OCI-LY7 (cell line): ENCODE measurements at regions not wholly inside any gene's neighbourhood (a gene's known extent, or its start where the extent isn't known, plus 50 kb on each side); places are given as distances from the start of the nearest gene placed in this dataset.

Experiments
- BruUV-seq: library from RNA; stranded (reverse); fragments of 400-500 nt; replicated peaks from 2 replicates; lab custom pipeline; 2021; lab: Mats Ljungman, UMichigan
- CTCF ChIA-PET: fragments of 300-600 bp; sonication (Branson Sonifier 250); formaldehyde crosslinking; loops from one replicate; lab custom pipeline; 2022; ENCODE audit warnings: antibody characterized with exemption; ENCODE audit not compliant: unreplicated experiment; lab: Charles Lee
- POLR2A ChIA-PET: fragments of 300-600 bp; sonication (Branson Sonifier 250); formaldehyde crosslinking; loops from one replicate; lab custom pipeline; 2022; ENCODE audit warnings: antibody characterized with exemption; lab: Charles Lee
- DNase-seq: peaks from one replicate; pipeline ENCODE4 v3.0.0-alpha.2; 2015; ENCODE audit warnings: low spot score
- H2AFZ ChIP-seq: fragments of 200-600 bp; sonication (generic), shearing (Covaris generic); 2 replicates; pipeline ENCODE4 v1.6.1; 2014; ENCODE audit warnings: mild to moderate bottlenecking, antibody characterized with exemption, low read length, moderate library complexity
- H3K27ac ChIP-seq: fragments of 200-600 bp; sonication (generic); 2 replicates; pipeline ENCODE4 v1.5.1; 2014; ENCODE audit warnings: mixed run types, low read depth, mild to moderate bottlenecking, moderate library complexity, low read length, inconsistent platforms; ENCODE audit not compliant: poor library complexity, severe bottlenecking
- H3K36me3 ChIP-seq: fragments of 200-600 bp; sonication (generic); 2 replicates; pipeline ENCODE4 v1.6.1; 2014; ENCODE audit warnings: mild to moderate bottlenecking, antibody characterized with exemption, low read length, moderate library complexity, mixed read lengths; ENCODE audit not compliant: insufficient read depth
- H3K4me1 ChIP-seq: fragments of 200-600 bp; sonication (generic); 2 replicates; pipeline ENCODE4 v1.5.1; 2014; ENCODE audit warnings: mild to moderate bottlenecking, low read length; ENCODE audit not compliant: insufficient read depth, poor library complexity, severe bottlenecking
- H3K4me2 ChIP-seq: fragments of 200-600 bp; sonication (generic); 2 replicates; pipeline ENCODE4 v1.6.1; 2014; ENCODE audit warnings: mild to moderate bottlenecking, low read length
- H3K4me3 ChIP-seq: fragments of 200-600 bp; sonication (generic); 2 replicates; pipeline ENCODE4 v1.5.1; 2014; ENCODE audit warnings: mild to moderate bottlenecking, low read depth, low read length; ENCODE audit not compliant: poor library complexity, severe bottlenecking
- H3K79me2 ChIP-seq: fragments of 200-600 bp; sonication (generic); 2 replicates; pipeline ENCODE4 v1.6.1; 2016; ENCODE audit warnings: low read depth, mild to moderate bottlenecking, low read length, moderate library complexity, mixed read lengths; ENCODE audit not compliant: insufficient read depth
- H3K9me2 ChIP-seq: fragments of 200-600 bp; sonication (generic); 2 replicates; pipeline ENCODE4 v1.6.1; 2016; ENCODE audit warnings: mild to moderate bottlenecking, low read length, mixed read lengths; ENCODE audit not compliant: insufficient read depth
- H3K9me3 ChIP-seq: fragments of 200-600 bp; sonication (generic); 2 replicates; pipeline ENCODE4 v1.6.1; 2014; ENCODE audit warnings: mild to moderate bottlenecking, mixed run types, low read length, mixed read lengths
- H4K20me1 ChIP-seq: fragments of 200-600 bp; sonication (generic); 2 replicates; pipeline ENCODE4 v1.6.1; 2014; ENCODE audit warnings: mild to moderate bottlenecking, antibody characterized with exemption, low read length, moderate library complexity, mixed read lengths; ENCODE audit not compliant: insufficient read depth
- EZH2phosphoT487 ChIP-seq: fragments of 200-600 bp; sonication (generic); IDR thresholded peaks from 2 replicates; pipeline ENCODE4 v1.6.1; 2018; ENCODE audit warnings: low read depth, borderline replicate concordance, mild to moderate bottlenecking, mixed run types, antibody characterized with exemption, low read length, moderate library complexity, mixed read lengths
- intact Hi-C: fragments of 100-400 bp; cut with micrococcal nuclease; formaldehyde crosslinking; loops from one replicate; pipeline ENCODE4 v1.10.0; 2022; ENCODE audit not compliant: unreplicated experiment
- TF ChIP-seq, protein P1 (sequence below): fragments of 200-600 bp; sonication (generic); conservative IDR thresholded peaks from 2 replicates; pipeline ENCODE4 v1.5.1; 2014; ENCODE audit warnings: mild to moderate bottlenecking, antibody characterized with exemption, low read length, moderate library complexity, mixed read lengths

DNA sequence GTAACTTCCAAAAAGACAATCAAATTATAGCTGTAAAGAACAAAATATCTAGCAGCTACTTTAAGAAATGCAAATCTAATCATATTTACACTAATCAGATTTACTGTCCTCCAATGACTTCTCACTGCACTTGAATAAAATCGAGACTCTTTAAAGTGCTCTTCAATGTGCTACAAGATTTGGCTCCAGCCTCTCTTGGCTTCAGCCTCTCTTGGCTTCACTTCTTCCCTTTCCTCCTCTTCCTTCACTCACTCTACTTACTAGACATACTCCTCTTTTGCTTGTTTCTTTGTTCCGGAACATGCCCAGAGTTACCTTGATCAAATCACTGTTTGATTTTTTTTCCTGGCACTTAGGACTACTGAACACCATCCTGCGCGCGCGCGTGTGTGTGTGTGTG, 495.4 kb downstream of the LMO7 start:
- no TSS peak for BruUV-seq
- Histone ChIP-seq H3K4me3 (no peak overlapping the region), H3K79me2 (no peaks in the 10 kb centered on the region), H3K36me3 (no peaks in the 10 kb centered on the region), H2AFZ (no peak overlapping the region), H3K4me1 (no peaks in the 10 kb centered on the region), H3K4me2 (no peak overlapping the region), H3K9me2 (no peaks in the 10 kb centered on the region), H4K20me1 (no peaks in the 10 kb centered on the region), H3K27ac (no peak overlapping the region), H3K9me3 (no peaks in the 10 kb centered on the region)
- DNase-seq, result no peak
- no peak for TF ChIP-seq EZH2phosphoT487
- TF ChIP-seq, protein P1, sequence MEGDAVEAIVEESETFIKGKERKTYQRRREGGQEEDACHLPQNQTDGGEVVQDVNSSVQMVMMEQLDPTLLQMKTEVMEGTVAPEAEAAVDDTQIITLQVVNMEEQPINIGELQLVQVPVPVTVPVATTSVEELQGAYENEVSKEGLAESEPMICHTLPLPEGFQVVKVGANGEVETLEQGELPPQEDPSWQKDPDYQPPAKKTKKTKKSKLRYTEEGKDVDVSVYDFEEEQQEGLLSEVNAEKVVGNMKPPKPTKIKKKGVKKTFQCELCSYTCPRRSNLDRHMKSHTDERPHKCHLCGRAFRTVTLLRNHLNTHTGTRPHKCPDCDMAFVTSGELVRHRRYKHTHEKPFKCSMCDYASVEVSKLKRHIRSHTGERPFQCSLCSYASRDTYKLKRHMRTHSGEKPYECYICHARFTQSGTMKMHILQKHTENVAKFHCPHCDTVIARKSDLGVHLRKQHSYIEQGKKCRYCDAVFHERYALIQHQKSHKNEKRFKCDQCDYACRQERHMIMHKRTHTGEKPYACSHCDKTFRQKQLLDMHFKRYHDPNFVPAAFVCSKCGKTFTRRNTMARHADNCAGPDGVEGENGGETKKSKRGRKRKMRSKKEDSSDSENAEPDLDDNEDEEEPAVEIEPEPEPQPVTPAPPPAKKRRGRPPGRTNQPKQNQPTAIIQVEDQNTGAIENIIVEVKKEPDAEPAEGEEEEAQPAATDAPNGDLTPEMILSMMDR, result no peak
- CTCF ChIA-PET, result no interaction called here
- intact Hi-C loops, result no loop called here
- POLR2A ChIA-PET, result no interaction called here

DNA sequence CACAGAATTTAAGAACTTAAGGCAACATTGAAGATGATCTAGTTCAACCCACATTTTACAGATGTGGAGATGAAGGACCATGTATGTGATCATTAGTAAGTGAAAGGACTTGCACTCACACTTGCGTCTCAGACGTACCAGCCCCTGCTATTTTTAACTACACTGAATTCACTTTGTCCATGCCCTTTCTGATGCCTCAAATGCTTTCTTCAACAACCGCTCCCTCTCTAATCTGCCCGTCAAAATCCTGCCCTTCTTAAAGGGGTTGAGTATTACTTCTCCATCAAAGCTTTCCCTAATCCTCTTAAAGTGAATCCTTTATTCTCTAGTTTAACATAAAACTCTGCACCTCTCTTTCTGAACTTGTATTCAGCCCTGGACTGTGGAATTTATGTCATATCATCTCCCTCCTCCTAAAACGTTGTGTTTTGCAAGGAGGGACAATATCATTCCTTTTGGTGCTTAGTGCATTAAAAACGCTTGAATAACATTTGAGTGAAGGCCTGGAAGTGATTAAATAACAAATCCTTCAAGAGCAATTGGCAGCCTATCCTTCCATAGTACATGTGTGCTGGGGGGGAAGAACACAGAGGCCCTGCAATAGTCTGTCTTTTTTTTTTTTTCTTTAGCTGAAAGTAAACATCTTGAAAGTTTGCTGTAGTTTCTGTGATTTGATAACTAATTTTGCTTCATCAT, 493.3 kb downstream of the LMO7 start:
- no peaks in the 10 kb centered on the region for H3K79me2 ChIP-seq
- no peak overlapping the region for H2AFZ ChIP-seq
- no peak overlapping the region for H3K4me3 ChIP-seq
- intact Hi-C loops, result no loop called here
- BruUV-seq, result no TSS peak
- no peak overlapping the region for H3K27ac ChIP-seq
- no peak overlapping the region for H3K4me2 ChIP-seq
- DNase-seq, result no peak
- ChIA-PET POLR2A (interaction anchor here (0.7 kb wide), 3 partner anchors 175 to 550 kb away, joined by 4 to 5 read pairs (median 4); no protein-coding TSS in a partner anchor), CTCF (no interaction called here)
- H3K4me1 ChIP-seq, result no peaks in the 10 kb centered on the region
- no peaks in the 10 kb centered on the region for H3K9me3 ChIP-seq
- no peaks in the 10 kb centered on the region for H4K20me1 ChIP-seq
- H3K9me2 ChIP-seq, result no peaks in the 10 kb centered on the region
- no peaks in the 10 kb centered on the region for H3K36me3 ChIP-seq
- no peak for TF ChIP-seq EZH2phosphoT487
- TF ChIP-seq, protein P1, result no peak

DNA sequence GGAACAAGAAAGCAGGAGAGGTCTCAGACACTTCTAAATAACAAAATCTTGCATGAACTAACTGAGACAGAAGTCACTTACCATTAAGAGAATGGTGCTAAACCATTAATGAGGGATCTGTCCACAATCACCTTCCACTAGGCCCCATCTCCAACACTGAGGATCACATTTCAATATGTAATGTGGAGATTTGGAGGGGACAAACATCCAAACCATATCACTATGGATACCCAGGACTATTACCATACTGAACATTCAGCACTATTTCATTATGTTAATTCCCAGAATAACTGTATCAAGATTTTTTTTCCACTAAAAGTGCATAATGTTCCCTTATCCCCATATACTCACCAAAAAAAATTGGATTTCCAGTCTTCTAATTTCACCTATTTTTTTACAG, 491.8 kb downstream of the LMO7 start:
- Histone ChIP-seq H3K4me2 (no peak overlapping the region), H3K36me3 (no peaks in the 10 kb centered on the region), H3K4me3 (no peak overlapping the region), H3K27ac (no peak overlapping the region), H4K20me1 (no peaks in the 10 kb centered on the region), H2AFZ (no peak overlapping the region), H3K9me2 (no peaks in the 10 kb centered on the region), H3K4me1 (no peaks in the 10 kb centered on the region), H3K9me3 (0 out of 2 replicates have a peak, but pooled peaks cover 7% of the 10 kb centered on the region), H3K79me2 (no peaks in the 10 kb centered on the region)
- CTCF ChIA-PET, result no interaction called here
- intact Hi-C loops, result no loop called here
- POLR2A ChIA-PET, result no interaction called here
- TF ChIP-seq, protein P1, result no peak
- TF ChIP-seq EZH2phosphoT487, result no peak
- no TSS peak for BruUV-seq
- no peak for DNase-seq
